GM12878 (cell line): ENCODE measurements at regions not wholly inside any gene's neighbourhood (a gene's known extent, or its start where the extent isn't known, plus 50 kb on each side); places are given as distances from the start of the nearest gene placed in this dataset.
A peak's percentile ranks its signal among the peaks of the same experiment; 100 is the strongest.

Experiments used
- ATAC-seq: fragments of 200-7000 bp; cut with Tn5 transposase; 3 replicates; pipeline ENCODE4 v1.9.1; 2020; ENCODE audit warnings: mild to moderate bottlenecking, moderate library complexity
- BruUV-seq: library from RNA; stranded (reverse); fragments of 400-500 nt; replicated peaks from 2 replicates; lab custom pipeline; 2021; lab: Mats Ljungman, UMichigan
- CTCF ChIA-PET: fragments of 300-600 bp; sonication (Branson Sonifier 250); formaldehyde crosslinking; extraction: SDS; loops from one replicate; lab custom pipeline; 2021; ENCODE audit warnings: inconsistent platforms; lab: Yijun Ruan, JAX
- POLR2A ChIA-PET: fragments of 350-600 bp; formaldehyde crosslinking; extraction: SDS; loops from one replicate; lab custom pipeline; 2021; ENCODE audit warnings: inconsistent platforms; lab: Charles Lee
- RAD21 ChIA-PET: fragments of 300-600 bp; sonication (Branson Sonifier 250); formaldehyde crosslinking; loops from one replicate; lab custom pipeline; 2023; ENCODE audit warnings: antibody characterized with exemption; ENCODE audit not compliant: unreplicated experiment; lab: Charles Lee
- SMC1A ChIA-PET: fragments of 300-600 bp; sonication (Branson Sonifier 250); formaldehyde crosslinking; loops from one replicate; lab custom pipeline; 2023; ENCODE audit not compliant: unreplicated experiment, uncharacterized antibody; lab: Charles Lee
- DNase-seq: peaks from one replicate; pipeline ENCODE4 v3.0.0-alpha.2; 2011; ENCODE audit warnings: low read depth, low spot score
- FAIRE-seq: peaks from 3 replicates; lab custom pipeline; 2011; peaks lifted over from hg19 to GRCh38; lab: Jason Lieb, UNC
- H2AFZ ChIP-seq: 2 replicates; pipeline ENCODE4 v1.6.0; 2011; ENCODE audit warnings: low read depth, low read length, control low read depth; ENCODE audit not compliant: control insufficient read depth
- H3K27ac ChIP-seq: 2 replicates; pipeline ENCODE4 v1.5.1; 2011; ENCODE audit warnings: control low read depth; ENCODE audit not compliant: control insufficient read depth, insufficient read depth
- H3K27me3 ChIP-seq, 2 experiments: replicated peaks in 1 of 2; 2 replicates each; pipeline versions ENCODE4 v1.6.0 to v1.6.1; 2011; ENCODE audit warnings: low read length in 1 of 2; ENCODE audit not compliant: control insufficient read depth in 2 of 2, insufficient read depth in 2 of 2
- H3K36me3 ChIP-seq, 2 experiments: 2 replicates each; pipeline ENCODE4 v1.5.1; 2011; ENCODE audit warnings: low read length in 1 of 2; ENCODE audit not compliant: control insufficient read depth in 2 of 2, insufficient read depth in 2 of 2
- H3K4me1 ChIP-seq: 2 replicates; pipeline ENCODE4 v1.6.1; 2011; ENCODE audit warnings: mild to moderate bottlenecking, low read length, moderate library complexity, mixed read lengths; ENCODE audit not compliant: control insufficient read depth, insufficient read depth
- H3K4me2 ChIP-seq: 2 replicates; pipeline ENCODE4 v1.6.0; 2011; ENCODE audit warnings: control low read depth; ENCODE audit not compliant: control insufficient read depth, insufficient read depth
- H3K4me3 ChIP-seq: fragments of 200-600 bp; sonication (generic); 2 replicates; pipeline ENCODE4 v1.5.1; 2016
- H3K79me2 ChIP-seq: 2 replicates; pipeline ENCODE4 v1.6.0; 2011; ENCODE audit warnings: low read length; ENCODE audit not compliant: control insufficient read depth, insufficient read depth
- H3K9ac ChIP-seq: 2 replicates; pipeline ENCODE4 v1.8.0; 2011; ENCODE audit warnings: low read length, control low read depth, mixed read lengths; ENCODE audit not compliant: control insufficient read depth, insufficient read depth
- H3K9me3 ChIP-seq: replicated peaks from 3 replicates; pipeline ENCODE4 v1.5.1; 2011; ENCODE audit warnings: mild to moderate bottlenecking, low read length; ENCODE audit not compliant: control insufficient read depth, insufficient read depth
- H4K20me1 ChIP-seq: 2 replicates; pipeline ENCODE4 v1.6.0; 2011; ENCODE audit not compliant: control insufficient read depth, insufficient read depth
- SPI1 ChIP-seq: IDR thresholded peaks from 2 replicates; pipeline ENCODE4 v1.6.1; 2011; ENCODE audit warnings: low read depth, mild to moderate bottlenecking, low read length, moderate library complexity, borderline replicate concordance; ENCODE audit not compliant: insufficient read depth
- TARDBP ChIP-seq: IDR thresholded peaks from 2 replicates; pipeline ENCODE4 v1.6.1; 2016; ENCODE audit warnings: borderline replicate concordance
- WRNIP1 ChIP-seq: IDR thresholded peaks from 2 replicates; pipeline ENCODE4 v1.6.1; 2011; ENCODE audit warnings: low read depth, low read length, improper control_type of control experiment, borderline replicate concordance
- WGBS: methylation state at CpG from one replicate; pipeline ENCODE4 v1.1.6; 2016; ENCODE audit warnings: low lambda C conversion rate; ENCODE audit not compliant: insufficient replicate concordance, insufficient coverage; ENCODE audit errors: missing lambda C conversion rate; 5-methylcytosine and 5-hydroxymethylcytosine counted together
- in situ Hi-C: fragments of 300-500 bp; cut with MboI; formaldehyde crosslinking; loops from 9 replicates; pipeline ENCODE4 v1.14.3; 2018; ENCODE audit warnings: mixed read lengths
- intact Hi-C: fragments of 100-400 bp; cut with micrococcal nuclease; formaldehyde crosslinking; loops from one replicate; pipeline ENCODE4 v1.14.2; 2022; ENCODE audit not compliant: unreplicated experiment
- TF ChIP-seq, protein P1 (sequence below): IDR thresholded peaks from 2 replicates; pipeline ENCODE4 v1.6.1; 2012; ENCODE audit warnings: low read depth, low read length, improper control_type of control experiment
- TF ChIP-seq, protein P2 (sequence below): fragments of 450-650 bp; IDR thresholded peaks from 2 replicates; pipeline ENCODE4 v1.6.1; 2017; ENCODE audit warnings: mild to moderate bottlenecking, low read depth, inconsistent platforms; ENCODE audit not compliant: poor library complexity, severe bottlenecking
- TF ChIP-seq, protein P3 (sequence below): fragments of 450-650 bp; IDR thresholded peaks from 2 replicates; pipeline ENCODE4 v1.6.1; 2017; ENCODE audit warnings: antibody characterized with exemption, mild to moderate bottlenecking, moderate library complexity

DNA sequence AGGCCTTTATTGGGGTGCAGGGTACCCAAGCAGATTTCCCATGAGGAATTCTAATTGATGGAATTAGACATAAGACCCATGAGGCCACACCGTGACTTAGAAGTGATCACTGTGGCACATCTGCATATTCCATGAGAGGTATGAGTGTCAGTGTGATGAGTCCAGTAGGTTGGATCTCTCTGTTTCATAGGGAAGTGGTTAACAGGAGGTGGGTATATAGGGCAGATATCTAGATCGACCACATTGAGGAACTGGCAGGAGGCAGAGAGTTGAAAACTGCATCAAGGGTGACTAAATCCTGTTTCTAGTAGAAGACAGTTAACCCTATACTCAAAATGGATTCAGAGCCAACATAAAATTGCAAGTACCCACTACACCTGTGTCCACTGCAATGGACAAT lies 68.6 kb upstream of the MIR17HG start:
- CTCF ChIA-PET = no interaction called here
- in situ Hi-C loops = no loop called here
- H3K9me3 ChIP-seq = no peaks in the 10 kb centered on the region

DNA sequence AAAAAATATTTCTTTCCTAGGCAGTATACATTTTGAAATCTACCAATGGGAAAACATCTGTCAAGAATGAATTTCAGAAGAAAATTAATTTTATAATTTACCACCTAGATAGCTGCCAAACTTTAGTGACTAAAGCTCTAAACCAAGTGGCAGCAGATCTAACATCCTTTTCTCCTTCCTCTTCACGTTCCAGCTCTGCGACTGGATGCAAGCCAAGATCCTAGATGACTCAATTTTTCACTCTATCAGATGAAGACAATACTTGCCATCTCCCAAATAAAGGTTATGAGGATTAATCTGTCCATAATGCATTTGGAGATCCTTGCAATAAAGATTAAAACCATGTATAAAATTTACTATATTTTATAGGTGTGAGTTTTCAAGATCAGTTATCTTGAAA lies 66.7 kb upstream of the MIR17HG start:
- SMC1A ChIA-PET = no interaction called here
- ATAC-seq (no peak), FAIRE-seq (no peak), DNase-seq (no peak)
- no TSS peak for BruUV-seq
- H3K79me2 ChIP-seq = no peaks in the 10 kb centered on the region
- POLR2A ChIA-PET = no interaction called here
- H2AFZ ChIP-seq = no peak overlapping the region
- RAD21 ChIA-PET = no interaction called here
- no peak overlapping the region for H3K4me3 ChIP-seq
- H3K9me3 ChIP-seq = no peaks in the 10 kb centered on the region
- 37% methylated on average over 2 of the region's 2 CpGs for WGBS
- no peaks in the 10 kb centered on the region for H3K4me1 ChIP-seq
- CTCF ChIA-PET = no interaction called here
- H3K4me2 ChIP-seq = no peak overlapping the region
- H3K27me3 ChIP-seq = no peaks in the 10 kb centered on the region; a peak in 1 of 4 replicates
- in situ Hi-C loops = no loop called here
- no peaks in the 10 kb centered on the region for H3K36me3 ChIP-seq
- H3K27ac ChIP-seq = no peak overlapping the region
- no peaks in the 10 kb centered on the region for H4K20me1 ChIP-seq
- H3K9ac ChIP-seq = no peak overlapping the region
- no peak for TF ChIP-seq TARDBP
- TF ChIP-seq, protein P1, sequence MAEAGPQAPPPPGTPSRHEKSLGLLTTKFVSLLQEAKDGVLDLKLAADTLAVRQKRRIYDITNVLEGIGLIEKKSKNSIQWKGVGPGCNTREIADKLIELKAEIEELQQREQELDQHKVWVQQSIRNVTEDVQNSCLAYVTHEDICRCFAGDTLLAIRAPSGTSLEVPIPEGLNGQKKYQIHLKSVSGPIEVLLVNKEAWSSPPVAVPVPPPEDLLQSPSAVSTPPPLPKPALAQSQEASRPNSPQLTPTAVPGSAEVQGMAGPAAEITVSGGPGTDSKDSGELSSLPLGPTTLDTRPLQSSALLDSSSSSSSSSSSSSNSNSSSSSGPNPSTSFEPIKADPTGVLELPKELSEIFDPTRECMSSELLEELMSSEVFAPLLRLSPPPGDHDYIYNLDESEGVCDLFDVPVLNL = no peak
- TF ChIP-seq, protein P2, sequence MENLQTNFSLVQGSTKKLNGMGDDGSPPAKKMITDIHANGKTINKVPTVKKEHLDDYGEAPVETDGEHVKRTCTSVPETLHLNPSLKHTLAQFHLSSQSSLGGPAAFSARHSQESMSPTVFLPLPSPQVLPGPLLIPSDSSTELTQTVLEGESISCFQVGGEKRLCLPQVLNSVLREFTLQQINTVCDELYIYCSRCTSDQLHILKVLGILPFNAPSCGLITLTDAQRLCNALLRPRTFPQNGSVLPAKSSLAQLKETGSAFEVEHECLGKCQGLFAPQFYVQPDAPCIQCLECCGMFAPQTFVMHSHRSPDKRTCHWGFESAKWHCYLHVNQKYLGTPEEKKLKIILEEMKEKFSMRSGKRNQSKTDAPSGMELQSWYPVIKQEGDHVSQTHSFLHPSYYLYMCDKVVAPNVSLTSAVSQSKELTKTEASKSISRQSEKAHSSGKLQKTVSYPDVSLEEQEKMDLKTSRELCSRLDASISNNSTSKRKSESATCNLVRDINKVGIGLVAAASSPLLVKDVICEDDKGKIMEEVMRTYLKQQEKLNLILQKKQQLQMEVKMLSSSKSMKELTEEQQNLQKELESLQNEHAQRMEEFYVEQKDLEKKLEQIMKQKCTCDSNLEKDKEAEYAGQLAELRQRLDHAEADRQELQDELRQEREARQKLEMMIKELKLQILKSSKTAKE = no peak
- TF ChIP-seq, protein P3, sequence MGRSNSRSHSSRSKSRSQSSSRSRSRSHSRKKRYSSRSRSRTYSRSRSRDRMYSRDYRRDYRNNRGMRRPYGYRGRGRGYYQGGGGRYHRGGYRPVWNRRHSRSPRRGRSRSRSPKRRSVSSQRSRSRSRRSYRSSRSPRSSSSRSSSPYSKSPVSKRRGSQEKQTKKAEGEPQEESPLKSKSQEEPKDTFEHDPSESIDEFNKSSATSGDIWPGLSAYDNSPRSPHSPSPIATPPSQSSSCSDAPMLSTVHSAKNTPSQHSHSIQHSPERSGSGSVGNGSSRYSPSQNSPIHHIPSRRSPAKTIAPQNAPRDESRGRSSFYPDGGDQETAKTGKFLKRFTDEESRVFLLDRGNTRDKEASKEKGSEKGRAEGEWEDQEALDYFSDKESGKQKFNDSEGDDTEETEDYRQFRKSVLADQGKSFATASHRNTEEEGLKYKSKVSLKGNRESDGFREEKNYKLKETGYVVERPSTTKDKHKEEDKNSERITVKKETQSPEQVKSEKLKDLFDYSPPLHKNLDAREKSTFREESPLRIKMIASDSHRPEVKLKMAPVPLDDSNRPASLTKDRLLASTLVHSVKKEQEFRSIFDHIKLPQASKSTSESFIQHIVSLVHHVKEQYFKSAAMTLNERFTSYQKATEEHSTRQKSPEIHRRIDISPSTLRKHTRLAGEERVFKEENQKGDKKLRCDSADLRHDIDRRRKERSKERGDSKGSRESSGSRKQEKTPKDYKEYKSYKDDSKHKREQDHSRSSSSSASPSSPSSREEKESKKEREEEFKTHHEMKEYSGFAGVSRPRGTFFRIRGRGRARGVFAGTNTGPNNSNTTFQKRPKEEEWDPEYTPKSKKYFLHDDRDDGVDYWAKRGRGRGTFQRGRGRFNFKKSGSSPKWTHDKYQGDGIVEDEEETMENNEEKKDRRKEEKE = no peak
- intact Hi-C loops = no loop called here

More for the DNA sequence above, 68.6 kb upstream of the MIR17HG start:
- Histone ChIP-seq H3K9ac (no peak overlapping the region), H3K79me2 (no peaks in the 10 kb centered on the region), H3K36me3 (no peaks in the 10 kb centered on the region), H3K4me2 (no peak overlapping the region), H3K27me3 (no peaks in the 10 kb centered on the region; a peak in 1 of 4 replicates), H4K20me1 (no peaks in the 10 kb centered on the region), H2AFZ (no peak overlapping the region), H3K4me3 (no peak overlapping the region)
- intact Hi-C loops = no loop called here
- FAIRE-seq (no peak), DNase-seq (no peak)
- SMC1A ChIA-PET = no interaction called here
- BruUV-seq = no TSS peak
- WGBS = 0% methylated on average over 2 of the region's 2 CpGs
- TF ChIP-seq SPI1 = peak; percentile 36; the same call in 1 of the 2 replicates
- no peak for TF ChIP-seq WRNIP1
- TF ChIP-seq, all 136 proteins: peak for 1
- peak; percentile 66 for ATAC-seq
- POLR2A ChIA-PET = no interaction called here
- Histone ChIP-seq H3K27ac (no peak overlapping the region), H3K4me1 (no peaks in the 10 kb centered on the region)
- RAD21 ChIA-PET = no interaction called here
